Activated CD4-positive, CD25-positive, alpha-beta regulatory T cell treated with anti-CD3 and anti-CD28 coated beads, Interleukin-2, amount 50 U/mL, for 72 hours (primary cell): ENCODE measurements at regions not wholly inside any gene's neighbourhood (a gene's known extent, or its start where the extent isn't known, plus 50 kb on each side); places are given as distances from the start of the nearest gene placed in this dataset.

Experiments
- DNase-seq: peaks from one replicate; pipeline ENCODE4 v3.0.0; 2021

GRCh38 chr12:41930866-41931437 lies 213.7 kb downstream of the GXYLT1 start:
- no peak for DNase-seq

GRCh38 chr12:41924111-41924510 lies 220.6 kb downstream of the GXYLT1 start:
- no peak for DNase-seq

DNA sequence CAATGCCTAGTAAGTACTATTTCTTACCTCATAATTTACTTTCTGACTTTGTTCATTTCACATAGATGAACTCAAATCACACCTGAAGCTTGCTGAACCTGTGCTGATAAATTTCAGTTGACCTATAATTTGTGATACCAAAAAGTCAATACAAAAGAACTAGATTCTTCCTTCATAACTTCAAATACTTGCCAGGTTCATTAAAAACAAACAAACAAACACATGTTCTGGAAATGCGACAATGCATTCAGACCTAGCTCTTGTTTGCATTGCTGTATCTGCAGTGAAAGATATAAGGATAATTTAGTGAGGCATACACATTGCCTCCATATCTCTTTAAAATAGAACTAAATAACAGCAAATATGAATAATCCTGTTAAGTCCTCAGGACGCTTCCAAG lies 221.3 kb downstream of the GXYLT1 start:
- no peak for DNase-seq

- no peak for DNase-seq
Measured at GRCh38 chr12:41920355-41920754, 224.3 kb downstream of the GXYLT1 start.

DNA sequence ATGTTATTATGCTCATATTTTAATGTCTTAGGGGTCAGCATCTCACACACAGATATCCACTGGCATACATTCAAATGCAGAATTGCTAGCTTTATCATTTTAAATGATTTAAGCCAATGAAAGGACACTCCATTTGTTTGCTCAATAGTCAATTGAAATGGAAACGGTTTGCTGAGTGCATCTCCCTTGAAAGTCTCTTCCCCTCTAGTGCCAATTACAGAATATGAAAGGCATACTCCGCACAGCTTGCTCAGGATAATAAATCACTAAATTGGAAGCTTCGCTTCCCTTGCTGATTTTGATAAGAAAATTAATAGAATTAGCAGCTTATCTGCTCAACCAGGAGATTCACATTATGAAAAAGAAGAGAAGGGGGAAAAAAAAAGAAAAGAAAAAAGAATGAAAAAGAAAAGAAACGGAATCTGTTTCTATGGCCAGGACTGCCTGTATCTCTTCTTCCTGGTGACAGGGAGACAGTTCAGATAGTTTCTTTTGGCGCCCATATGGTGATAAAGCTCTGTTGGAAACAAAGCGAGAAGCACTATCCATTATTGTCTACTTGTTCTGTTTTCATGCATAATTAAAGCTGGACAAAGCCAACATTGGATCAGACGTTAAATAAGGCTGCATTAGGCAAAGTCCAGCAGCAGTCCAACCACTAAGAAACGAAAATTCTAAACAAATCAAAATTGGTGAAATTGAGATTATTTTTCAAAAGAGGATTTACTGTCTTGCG lies 225.0 kb downstream of the GXYLT1 start:
- no peak for DNase-seq

- DNase-seq = no peak
Measured at GRCh38 chr12:41919048-41919447, 225.6 kb downstream of the GXYLT1 start.

DNA sequence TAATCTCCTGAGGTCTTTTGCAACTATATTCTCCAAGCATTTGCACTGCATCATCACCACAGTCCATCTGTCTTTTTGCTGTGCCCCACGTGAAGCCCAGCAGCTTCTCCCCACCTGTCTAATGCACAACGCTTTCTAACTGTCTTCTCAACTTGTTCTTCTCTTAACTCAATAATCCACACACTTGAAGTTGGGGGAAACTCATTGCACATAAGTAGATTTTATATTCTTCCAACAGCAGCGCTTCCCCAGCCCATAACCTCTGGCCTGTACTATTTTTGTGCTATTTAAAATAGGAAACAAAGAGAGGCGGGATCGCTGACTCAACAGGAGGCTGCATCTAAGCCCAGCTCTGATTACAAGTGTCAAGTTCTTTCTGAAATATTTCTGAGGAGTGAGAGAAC lies 226.7 kb downstream of the GXYLT1 start:
- DNase-seq = no peak

DNA sequence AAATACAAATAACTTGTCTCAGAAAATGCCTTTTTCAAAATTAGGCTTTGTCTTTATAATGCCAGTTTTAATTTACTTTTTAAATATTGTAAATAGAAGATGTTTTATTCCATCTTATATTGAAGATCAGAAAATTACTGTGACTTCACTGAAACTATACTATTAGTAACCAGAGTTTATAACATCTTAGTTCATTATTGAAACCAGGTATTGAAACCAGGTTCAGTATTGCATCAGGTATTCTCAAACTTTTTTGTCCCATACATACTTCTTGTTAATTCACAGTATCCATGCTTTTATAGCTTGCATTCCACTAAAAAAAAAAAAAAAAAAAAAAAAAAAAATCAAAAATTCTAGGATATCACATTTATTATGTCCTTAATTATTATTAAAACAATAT lies 227.5 kb downstream of the GXYLT1 start:
- DNase-seq = no peak

GRCh38 chr12:41910578-41911320 lies 233.9 kb downstream of the GXYLT1 start:
- no peak for DNase-seq

GRCh38 chr12:41908206-41908605 lies 236.5 kb downstream of the GXYLT1 start:
- no peak for DNase-seq

DNA sequence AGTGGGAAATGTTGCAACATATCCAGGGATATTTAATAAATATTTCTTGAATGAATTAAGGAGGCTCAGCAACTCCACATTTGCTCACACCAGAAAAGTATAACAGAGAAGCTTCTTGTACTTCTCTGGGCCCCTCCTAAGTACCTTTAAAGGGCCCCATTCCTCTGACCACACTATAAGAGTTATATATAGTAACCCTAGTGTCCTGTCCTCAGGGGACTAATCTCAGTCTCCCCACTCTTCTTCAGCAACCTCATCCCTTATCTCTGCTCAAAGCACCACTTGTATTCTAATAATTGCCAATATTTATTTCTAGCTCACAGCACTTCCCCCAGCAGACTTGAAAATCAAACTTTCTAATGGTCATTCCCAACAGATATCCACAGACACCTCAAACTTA lies 237.1 kb downstream of the GXYLT1 start:
- no peak for DNase-seq

GRCh38 chr12:41907021-41907420 lies 237.7 kb downstream of the GXYLT1 start:
- no peak for DNase-seq

GRCh38 chr12:41905759-41906297 lies 238.8 kb downstream of the GXYLT1 start:
- no peak for DNase-seq

GRCh38 chr12:41905073-41905758 lies 239.5 kb downstream of the GXYLT1 start:
- DNase-seq = no peak

GRCh38 chr12:41904041-41904440 lies 240.6 kb downstream of the GXYLT1 start:
- DNase-seq = no peak

DNA sequence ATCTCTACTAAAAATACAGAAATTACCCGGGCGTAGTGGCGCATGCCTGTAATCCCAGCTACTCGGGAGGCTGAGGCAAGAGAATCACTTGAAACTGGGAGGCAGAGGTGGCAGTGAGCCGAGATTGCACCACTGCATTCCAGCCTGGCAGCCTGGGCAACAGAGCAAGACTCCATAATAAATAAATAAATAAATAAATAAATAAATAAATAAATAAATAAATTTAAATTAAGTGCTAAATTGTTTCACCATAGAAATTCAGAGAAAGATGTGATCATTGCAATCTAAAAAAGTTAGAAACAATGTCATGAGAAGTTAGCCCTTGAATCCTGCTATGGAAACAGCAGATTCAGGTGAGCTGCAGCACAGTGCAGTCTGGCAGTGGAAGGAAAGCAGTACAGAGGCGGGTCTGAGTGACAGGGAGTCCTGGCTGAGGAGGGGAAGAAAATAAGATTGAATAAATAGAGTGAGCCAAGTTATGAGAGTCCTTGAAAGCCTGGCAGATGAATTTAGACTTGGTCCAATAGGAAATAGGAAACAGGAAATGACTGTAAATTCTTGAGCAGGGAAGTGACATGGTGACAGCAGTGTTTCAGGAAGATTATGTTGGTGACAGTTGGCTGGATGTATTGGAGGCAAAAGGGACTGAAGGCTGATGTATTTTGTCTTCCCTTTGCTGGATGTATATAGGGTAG lies 241.5 kb downstream of the GXYLT1 start:
- DNase-seq = no peak

DNA sequence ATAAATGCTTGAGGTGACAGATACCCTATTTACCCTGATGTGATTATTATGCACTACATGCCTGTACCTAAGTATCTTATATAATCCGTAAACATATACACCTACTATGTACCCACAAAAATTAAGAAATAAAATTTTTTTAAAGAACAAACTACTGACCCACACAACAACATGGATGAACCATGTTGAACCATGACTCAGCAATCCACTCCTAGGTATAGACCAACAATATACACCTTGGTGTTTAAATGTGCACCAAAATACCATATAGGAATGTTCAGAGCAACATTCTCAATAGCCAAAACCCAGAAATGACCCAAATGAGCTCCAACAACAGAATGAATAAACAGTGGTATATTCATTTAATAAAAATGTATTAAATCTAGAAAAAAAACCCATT lies 245.1 kb downstream of the GXYLT1 start:
- no peak for DNase-seq

DNA sequence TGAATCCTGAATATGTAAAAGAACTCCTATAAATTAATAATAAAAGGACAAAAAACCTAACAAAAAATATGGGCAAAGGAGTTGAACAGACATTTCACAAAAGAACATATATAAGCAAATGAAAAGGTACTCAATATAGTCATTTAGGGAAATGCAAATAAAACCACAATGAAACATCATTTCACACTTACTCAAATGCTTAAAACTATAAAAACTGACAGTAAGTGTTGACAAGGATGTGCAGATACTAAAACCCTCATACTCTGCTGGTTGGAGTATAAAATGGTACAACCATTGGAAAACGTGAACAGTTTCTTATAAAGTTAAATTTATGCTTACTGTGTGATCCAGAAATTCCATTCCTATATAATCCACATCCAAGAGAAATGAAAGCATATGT lies 247.1 kb downstream of the GXYLT1 start:
- no peak for DNase-seq

GRCh38 chr12:41893491-41893890 lies 251.2 kb downstream of the GXYLT1 start:
- no peak for DNase-seq

DNA sequence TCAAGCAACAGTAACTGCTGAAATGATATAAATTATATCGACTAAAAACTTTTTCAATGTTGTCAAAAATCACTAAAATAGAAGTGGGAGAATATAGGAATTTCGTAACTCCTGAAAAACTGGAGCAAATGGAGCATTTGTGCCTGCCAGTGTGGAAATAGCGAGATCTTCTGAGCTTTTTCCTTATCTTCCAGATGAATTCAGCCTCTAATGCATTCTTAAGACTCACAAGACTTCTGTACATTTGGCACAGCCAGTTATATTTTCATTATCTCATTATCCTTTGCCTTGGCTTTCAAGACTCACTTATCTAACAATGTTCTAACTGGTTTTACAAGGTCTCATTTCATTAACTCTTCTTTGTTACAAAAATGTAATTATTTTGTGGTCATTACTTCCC lies 252.4 kb downstream of the GXYLT1 start:
- DNase-seq = no peak

DNA sequence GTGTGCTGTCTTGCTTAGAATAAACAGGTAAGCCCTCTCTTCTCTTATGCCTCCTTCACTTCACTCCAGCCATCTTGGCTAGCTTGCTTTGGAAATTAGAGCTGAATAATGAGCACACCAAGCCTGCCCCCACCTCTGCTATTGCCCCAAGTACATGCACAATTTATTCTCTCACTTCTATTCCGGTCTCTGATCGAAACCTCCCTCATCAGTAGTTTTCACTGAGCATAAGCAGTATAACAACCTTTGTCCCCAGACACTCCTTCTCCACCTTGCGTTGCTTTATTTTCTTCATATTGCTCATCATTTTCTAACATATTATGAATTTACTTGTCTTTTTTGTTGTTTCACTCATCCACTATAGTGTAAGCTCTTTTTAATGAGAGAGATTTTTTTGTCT lies 253.4 kb downstream of the GXYLT1 start:
- no peak for DNase-seq

DNA sequence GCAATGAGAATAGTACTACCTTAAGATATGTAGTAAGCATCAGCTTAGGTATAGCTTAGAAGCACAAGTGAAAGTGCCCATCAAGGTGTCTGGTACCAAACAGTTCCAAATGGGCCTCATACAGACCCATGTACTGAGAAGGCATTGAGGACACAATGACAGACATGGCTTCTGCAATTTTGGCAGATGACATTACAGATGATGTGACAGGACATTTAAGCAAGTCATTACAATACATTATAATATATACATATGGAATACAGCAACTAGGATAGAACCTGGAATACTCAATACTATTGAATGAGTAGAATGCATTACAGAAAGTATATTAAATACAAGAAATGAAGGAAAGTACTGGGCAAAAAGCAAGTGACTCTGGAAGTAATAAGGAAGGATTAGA lies 256.4 kb downstream of the GXYLT1 start:
- no peak for DNase-seq
